Ascending aorta (tissue), 2 donors: ENCODE measurements at regions not wholly inside any gene's neighbourhood (a gene's known extent, or its start where the extent isn't known, plus 50 kb on each side); places are given as distances from the start of the nearest gene placed in this dataset.

ENCODE experiments used
- DNase-seq, 2 donors: peaks; one replicate each; pipeline ENCODE4 v3.0.0-alpha.2; 2019; ENCODE audit warnings: low spot score in 2 of 2
- H3K27ac ChIP-seq, 2 donors: fragments of 200-600 bp; sonication (generic); one replicate each; pipeline ENCODE4 v1.5.1; 2016 to 2017; ENCODE audit warnings: mild to moderate bottlenecking in 1 of 2
- H3K27me3 ChIP-seq: fragments of 200-600 bp; sonication (generic); one replicate; pipeline ENCODE4 v1.5.1; 2017
- H3K36me3 ChIP-seq, 2 donors: fragments of 200-600 bp; sonication (generic); one replicate each; pipeline ENCODE4 v1.5.1; 2016
- H3K4me1 ChIP-seq, 2 donors: fragments of 200-600 bp; sonication (generic); one replicate each; pipeline ENCODE4 v1.5.1; 2016 to 2017; ENCODE audit warnings: mild to moderate bottlenecking in 1 of 2
- H3K4me3 ChIP-seq, 2 donors: fragments of 200-600 bp; sonication (generic); one replicate each; pipeline ENCODE4 v1.5.1; 2016 to 2017; ENCODE audit warnings: mild to moderate bottlenecking in 1 of 2
- H3K9me3 ChIP-seq, 2 donors: fragments of 200-600 bp; sonication (generic); one replicate each; pipeline ENCODE4 v1.5.1; 2016
- intact Hi-C: fragments of 100-400 bp; cut with DNase I; formaldehyde crosslinking; loops from one replicate; pipeline ENCODE4 v1.15.1; 2023
- TF ChIP-seq, protein P1 (sequence below), 3 experiments: fragments of 200-600 bp in 2 of 3; fragments of 450-650 bp in 1 of 3; sonication (generic) in 2 of 3; IDR thresholded peaks; one replicate each; pipeline ENCODE4 v1.5.1; 2016 to 2019; ENCODE audit warnings: antibody characterized with exemption in 3 of 3, mild to moderate bottlenecking in 1 of 3, moderate library complexity in 1 of 3

DNA sequence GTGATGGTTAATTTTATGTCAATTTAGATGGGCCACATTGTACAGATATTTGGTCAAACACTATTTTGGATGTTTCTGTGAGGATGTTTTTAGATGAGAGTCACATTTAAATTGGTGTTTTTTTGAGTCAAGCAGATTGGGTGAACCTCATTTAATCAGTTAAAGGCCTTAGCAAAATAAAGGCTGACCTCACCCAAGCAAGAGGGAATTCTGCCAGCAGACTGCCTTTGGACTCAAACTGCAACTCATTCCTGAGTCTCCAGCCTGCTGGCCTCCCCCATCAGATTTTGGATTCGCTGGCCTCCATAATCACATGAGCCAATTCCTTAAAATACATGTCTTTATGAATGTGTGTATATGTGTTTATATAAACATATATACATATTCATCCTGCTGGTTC, 282.7 kb upstream of the POU5F2 start:
- Histone ChIP-seq H3K36me3 (peaks cover 0 to 9% of the 10 kb centered on the region in 2 donors), H3K27ac (no peak overlapping the region), H3K4me3 (no peak overlapping the region), H3K4me1 (no peaks in the 10 kb centered on the region), H3K9me3 (no peaks in the 10 kb centered on the region), H3K27me3 (no peaks in the 10 kb centered on the region)
- TF ChIP-seq, protein P1, sequence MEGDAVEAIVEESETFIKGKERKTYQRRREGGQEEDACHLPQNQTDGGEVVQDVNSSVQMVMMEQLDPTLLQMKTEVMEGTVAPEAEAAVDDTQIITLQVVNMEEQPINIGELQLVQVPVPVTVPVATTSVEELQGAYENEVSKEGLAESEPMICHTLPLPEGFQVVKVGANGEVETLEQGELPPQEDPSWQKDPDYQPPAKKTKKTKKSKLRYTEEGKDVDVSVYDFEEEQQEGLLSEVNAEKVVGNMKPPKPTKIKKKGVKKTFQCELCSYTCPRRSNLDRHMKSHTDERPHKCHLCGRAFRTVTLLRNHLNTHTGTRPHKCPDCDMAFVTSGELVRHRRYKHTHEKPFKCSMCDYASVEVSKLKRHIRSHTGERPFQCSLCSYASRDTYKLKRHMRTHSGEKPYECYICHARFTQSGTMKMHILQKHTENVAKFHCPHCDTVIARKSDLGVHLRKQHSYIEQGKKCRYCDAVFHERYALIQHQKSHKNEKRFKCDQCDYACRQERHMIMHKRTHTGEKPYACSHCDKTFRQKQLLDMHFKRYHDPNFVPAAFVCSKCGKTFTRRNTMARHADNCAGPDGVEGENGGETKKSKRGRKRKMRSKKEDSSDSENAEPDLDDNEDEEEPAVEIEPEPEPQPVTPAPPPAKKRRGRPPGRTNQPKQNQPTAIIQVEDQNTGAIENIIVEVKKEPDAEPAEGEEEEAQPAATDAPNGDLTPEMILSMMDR (IDR thresholded peaks at IDR 0.05), result no peak
- DNase-seq, result no peak
- intact Hi-C loops, result no loop called here

DNA sequence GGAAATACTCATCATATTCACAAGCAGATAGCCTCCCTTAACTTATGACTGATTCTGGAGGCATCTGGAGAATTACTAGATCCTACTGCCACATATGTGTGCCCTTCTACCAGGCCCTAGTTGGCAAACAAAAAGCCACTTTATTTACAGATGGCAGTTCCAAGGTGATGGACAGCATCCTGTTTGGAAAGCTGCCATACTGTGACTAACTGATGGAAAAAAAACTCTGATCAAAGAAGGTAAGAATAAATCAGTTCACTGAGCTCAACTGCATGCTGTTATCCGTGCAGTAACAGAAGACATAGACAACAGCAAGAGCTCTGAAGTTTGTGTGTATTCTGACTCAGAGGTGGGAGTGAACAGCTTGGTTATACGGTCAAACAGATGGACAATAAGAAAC, 279.8 kb upstream of the POU5F2 start:
- peaks cover 0 to 26% of the 10 kb centered on the region in 2 donors for H3K36me3 ChIP-seq
- intact Hi-C loops, result no loop called here

DNA sequence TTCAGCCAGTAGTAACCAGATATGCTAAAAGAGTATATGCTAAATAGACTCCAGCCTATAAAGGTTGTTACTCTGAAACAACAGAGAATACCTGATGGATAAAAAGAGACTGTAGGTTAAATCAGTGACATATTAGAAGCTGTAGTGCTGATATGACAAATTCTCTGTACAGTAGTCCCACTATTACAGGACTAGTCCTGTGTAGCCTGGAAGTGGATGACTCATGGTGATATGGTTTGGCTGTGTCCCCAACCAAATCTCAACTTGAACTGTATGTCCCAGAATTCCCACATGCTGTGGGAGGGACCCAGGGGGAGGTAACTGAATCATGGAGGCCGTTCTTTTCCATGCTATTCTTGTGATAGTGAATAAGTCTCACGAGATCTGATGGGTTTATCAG, 276.2 kb upstream of the POU5F2 start:
- H3K27ac ChIP-seq, result no peak overlapping the region
- peaks cover 0 to 31% of the 10 kb centered on the region in 2 donors for H3K36me3 ChIP-seq
- H3K4me3 ChIP-seq, result no peak overlapping the region
- intact Hi-C loops, result no loop called here
- TF ChIP-seq, protein P1 (IDR thresholded peaks at IDR 0.05), result no peak
- peaks cover 0 to 28% of the 10 kb centered on the region in 2 donors for H3K9me3 ChIP-seq
- H3K27me3 ChIP-seq, result no peaks in the 10 kb centered on the region
- no peaks in the 10 kb centered on the region for H3K4me1 ChIP-seq
- no peak for DNase-seq

More for the DNA sequence above, 279.8 kb upstream of the POU5F2 start:
- Histone ChIP-seq H3K9me3 (peaks cover 0 to 16% of the 10 kb centered on the region in 2 donors), H3K4me1 (no peaks in the 10 kb centered on the region), H3K4me3 (no peak overlapping the region), H3K27me3 (no peaks in the 10 kb centered on the region), H3K27ac (no peak overlapping the region)
- no peak for DNase-seq
- TF ChIP-seq, protein P1 (IDR thresholded peaks at IDR 0.05), result no peak

DNA sequence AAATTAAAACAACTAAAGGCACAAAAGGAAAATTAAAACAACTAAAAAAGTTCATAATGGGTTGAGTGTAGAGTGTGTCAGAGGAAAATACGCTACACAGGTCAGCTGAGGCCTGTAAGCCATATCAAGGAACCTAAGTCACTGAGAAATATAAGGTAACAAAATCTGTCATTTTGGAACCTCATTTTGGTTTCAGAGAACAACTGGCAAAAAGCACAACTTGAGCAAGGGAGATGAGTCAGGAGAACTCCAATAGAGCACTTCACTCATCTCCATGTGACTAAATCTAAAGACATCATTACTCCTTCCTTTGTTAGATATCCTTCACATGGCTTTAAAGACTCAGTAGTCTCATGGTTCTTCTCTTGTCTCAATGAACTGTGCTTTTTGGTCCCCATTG, 269.4 kb upstream of the POU5F2 start:
- intact Hi-C loops, result no loop called here
- H3K36me3 ChIP-seq, result peaks cover 0 to under 1% of the 10 kb centered on the region in 2 donors
- peaks cover 0 to 10% of the 10 kb centered on the region in 2 donors for H3K9me3 ChIP-seq
- no peaks in the 10 kb centered on the region for H3K27me3 ChIP-seq
- H3K27ac ChIP-seq, result no peak overlapping the region
- DNase-seq, result no peak
- H3K4me1 ChIP-seq, result no peaks in the 10 kb centered on the region
- no peak overlapping the region for H3K4me3 ChIP-seq
- TF ChIP-seq, protein P1 (IDR thresholded peaks at IDR 0.05), result no peak

DNA sequence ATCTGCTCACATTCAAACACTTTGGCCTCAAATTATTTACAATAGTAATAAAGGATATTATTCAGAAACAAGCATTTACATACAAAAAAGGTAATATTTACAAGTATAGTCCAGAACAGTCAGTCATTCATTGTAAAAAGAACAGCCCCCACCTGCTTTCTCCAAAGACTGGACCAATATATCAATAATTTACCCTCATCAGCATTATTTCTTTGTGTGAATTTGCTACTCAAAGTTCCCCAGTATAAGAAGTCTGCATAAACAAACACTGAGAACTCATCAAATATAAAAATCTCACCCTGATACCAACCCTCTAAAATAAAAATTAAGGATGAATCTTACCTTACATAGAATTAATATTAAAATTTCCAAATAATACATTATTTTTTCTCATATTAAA, 267.8 kb upstream of the POU5F2 start:
- Histone ChIP-seq H3K4me1 (no peaks in the 10 kb centered on the region), H3K36me3 (no peaks in the 10 kb centered on the region), H3K27ac (no peak overlapping the region), H3K4me3 (no peak overlapping the region), H3K27me3 (no peaks in the 10 kb centered on the region), H3K9me3 (peaks cover 0 to 6% of the 10 kb centered on the region in 2 donors)
- DNase-seq, result no peak
- TF ChIP-seq, protein P1 (IDR thresholded peaks at IDR 0.05), result no peak
- intact Hi-C loops, result no loop called here

DNA sequence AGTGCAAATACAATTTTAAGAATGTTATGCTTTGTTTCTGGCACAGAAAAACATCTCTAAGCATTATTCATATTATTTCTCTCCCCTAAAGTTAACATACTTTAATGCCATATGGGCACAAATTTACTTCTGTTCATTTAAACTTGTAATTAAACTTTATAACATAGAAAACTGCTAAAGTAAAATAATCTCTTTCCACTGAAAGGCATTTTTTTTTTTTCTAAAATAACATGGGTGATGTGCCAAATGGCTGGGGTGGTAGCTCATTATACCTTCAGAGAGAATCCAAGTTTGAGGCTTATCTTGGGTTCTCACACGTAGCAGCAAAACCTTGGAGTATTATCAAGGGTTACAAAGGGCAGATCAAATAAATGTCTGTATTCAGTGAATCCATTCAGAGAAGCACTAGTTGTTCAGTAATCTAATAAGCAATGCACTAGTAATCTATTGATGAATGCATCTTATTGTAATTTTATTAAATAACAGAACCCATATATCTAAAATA, 257.6 kb upstream of the POU5F2 start:
- intact Hi-C loops, result no loop called here
- peaks cover 0 to 5% of the 10 kb centered on the region in 2 donors for H3K4me1 ChIP-seq
- H3K27me3 ChIP-seq, result no peaks in the 10 kb centered on the region
- TF ChIP-seq, protein P1 (IDR thresholded peaks at IDR 0.05), result no peak
- no peak for DNase-seq
- peaks cover 10 to 26% of the 10 kb centered on the region in 2 donors for H3K9me3 ChIP-seq
- H3K27ac ChIP-seq, result no peak overlapping the region
- H3K36me3 ChIP-seq, result no peaks in the 10 kb centered on the region
- H3K4me3 ChIP-seq, result no peak overlapping the region
